ENCODE measurements at regions not wholly inside any gene's neighbourhood (a gene's known extent, or its start where the extent isn't known, plus 50 kb on each side); places are given as distances from the start of the nearest gene placed in this dataset.

DNA sequence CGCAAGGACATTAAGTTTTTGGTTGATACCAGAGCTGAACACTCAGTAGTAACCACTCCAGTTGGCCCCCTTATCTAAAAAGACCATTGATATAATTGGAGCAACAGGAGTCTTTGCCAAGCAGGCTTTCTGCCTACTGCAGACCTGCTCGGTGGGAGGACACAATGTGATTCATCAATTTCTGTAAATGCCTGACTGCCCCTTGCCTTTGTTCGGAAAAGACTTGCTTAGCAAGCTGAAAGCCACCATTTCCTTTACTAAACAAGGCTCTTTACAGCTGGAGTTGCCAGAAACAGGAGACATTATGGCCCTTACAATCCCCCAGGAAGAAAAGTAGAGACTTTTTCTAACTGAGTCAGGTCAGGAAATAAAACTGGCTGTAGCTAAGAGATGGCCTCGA lies 1045.9 kb downstream of the CDY2B start (continued):
- no peak for TF ChIP-seq POU5F1 (IDR thresholded peaks at IDR 0.05; ENCODE audit: low read depth, low read length)
- TF ChIP-seq, protein P1, sequence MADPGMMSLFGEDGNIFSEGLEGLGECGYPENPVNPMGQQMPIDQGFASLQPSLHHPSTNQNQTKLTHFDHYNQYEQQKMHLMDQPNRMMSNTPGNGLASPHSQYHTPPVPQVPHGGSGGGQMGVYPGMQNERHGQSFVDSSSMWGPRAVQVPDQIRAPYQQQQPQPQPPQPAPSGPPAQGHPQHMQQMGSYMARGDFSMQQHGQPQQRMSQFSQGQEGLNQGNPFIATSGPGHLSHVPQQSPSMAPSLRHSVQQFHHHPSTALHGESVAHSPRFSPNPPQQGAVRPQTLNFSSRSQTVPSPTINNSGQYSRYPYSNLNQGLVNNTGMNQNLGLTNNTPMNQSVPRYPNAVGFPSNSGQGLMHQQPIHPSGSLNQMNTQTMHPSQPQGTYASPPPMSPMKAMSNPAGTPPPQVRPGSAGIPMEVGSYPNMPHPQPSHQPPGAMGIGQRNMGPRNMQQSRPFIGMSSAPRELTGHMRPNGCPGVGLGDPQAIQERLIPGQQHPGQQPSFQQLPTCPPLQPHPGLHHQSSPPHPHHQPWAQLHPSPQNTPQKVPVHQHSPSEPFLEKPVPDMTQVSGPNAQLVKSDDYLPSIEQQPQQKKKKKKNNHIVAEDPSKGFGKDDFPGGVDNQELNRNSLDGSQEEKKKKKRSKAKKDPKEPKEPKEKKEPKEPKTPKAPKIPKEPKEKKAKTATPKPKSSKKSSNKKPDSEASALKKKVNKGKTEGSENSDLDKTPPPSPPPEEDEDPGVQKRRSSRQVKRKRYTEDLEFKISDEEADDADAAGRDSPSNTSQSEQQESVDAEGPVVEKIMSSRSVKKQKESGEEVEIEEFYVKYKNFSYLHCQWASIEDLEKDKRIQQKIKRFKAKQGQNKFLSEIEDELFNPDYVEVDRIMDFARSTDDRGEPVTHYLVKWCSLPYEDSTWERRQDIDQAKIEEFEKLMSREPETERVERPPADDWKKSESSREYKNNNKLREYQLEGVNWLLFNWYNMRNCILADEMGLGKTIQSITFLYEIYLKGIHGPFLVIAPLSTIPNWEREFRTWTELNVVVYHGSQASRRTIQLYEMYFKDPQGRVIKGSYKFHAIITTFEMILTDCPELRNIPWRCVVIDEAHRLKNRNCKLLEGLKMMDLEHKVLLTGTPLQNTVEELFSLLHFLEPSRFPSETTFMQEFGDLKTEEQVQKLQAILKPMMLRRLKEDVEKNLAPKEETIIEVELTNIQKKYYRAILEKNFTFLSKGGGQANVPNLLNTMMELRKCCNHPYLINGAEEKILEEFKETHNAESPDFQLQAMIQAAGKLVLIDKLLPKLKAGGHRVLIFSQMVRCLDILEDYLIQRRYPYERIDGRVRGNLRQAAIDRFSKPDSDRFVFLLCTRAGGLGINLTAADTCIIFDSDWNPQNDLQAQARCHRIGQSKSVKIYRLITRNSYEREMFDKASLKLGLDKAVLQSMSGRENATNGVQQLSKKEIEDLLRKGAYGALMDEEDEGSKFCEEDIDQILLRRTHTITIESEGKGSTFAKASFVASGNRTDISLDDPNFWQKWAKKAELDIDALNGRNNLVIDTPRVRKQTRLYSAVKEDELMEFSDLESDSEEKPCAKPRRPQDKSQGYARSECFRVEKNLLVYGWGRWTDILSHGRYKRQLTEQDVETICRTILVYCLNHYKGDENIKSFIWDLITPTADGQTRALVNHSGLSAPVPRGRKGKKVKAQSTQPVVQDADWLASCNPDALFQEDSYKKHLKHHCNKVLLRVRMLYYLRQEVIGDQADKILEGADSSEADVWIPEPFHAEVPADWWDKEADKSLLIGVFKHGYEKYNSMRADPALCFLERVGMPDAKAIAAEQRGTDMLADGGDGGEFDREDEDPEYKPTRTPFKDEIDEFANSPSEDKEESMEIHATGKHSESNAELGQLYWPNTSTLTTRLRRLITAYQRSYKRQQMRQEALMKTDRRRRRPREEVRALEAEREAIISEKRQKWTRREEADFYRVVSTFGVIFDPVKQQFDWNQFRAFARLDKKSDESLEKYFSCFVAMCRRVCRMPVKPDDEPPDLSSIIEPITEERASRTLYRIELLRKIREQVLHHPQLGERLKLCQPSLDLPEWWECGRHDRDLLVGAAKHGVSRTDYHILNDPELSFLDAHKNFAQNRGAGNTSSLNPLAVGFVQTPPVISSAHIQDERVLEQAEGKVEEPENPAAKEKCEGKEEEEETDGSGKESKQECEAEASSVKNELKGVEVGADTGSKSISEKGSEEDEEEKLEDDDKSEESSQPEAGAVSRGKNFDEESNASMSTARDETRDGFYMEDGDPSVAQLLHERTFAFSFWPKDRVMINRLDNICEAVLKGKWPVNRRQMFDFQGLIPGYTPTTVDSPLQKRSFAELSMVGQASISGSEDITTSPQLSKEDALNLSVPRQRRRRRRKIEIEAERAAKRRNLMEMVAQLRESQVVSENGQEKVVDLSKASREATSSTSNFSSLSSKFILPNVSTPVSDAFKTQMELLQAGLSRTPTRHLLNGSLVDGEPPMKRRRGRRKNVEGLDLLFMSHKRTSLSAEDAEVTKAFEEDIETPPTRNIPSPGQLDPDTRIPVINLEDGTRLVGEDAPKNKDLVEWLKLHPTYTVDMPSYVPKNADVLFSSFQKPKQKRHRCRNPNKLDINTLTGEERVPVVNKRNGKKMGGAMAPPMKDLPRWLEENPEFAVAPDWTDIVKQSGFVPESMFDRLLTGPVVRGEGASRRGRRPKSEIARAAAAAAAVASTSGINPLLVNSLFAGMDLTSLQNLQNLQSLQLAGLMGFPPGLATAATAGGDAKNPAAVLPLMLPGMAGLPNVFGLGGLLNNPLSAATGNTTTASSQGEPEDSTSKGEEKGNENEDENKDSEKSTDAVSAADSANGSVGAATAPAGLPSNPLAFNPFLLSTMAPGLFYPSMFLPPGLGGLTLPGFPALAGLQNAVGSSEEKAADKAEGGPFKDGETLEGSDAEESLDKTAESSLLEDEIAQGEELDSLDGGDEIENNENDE (IDR thresholded peaks at IDR 0.05; ENCODE audit: insufficient replicate concordance, low read length): no peak
